SK-N-SH treated with all-trans-retinoic acid at 6 μM for 48 hours (cell line): ENCODE measurements at regions not wholly inside any gene's neighbourhood (a gene's known extent, or its start where the extent isn't known, plus 50 kb on each side); places are given as distances from the start of the nearest gene placed in this dataset.

Experiments
- RARB ChIP-seq: fragments of 250-450 bp; sonication (Bioruptor Pico); IDR thresholded peaks from 2 replicates; pipeline ENCODE4 v1.8.0; 2021; ENCODE audit warnings: mild to moderate bottlenecking, moderate library complexity
- SNAI2 ChIP-seq: fragments of 250-450 bp; sonication (Bioruptor Pico); IDR thresholded peaks from 2 replicates; pipeline ENCODE4 v1.5.0; 2020; ENCODE audit warnings: mild to moderate bottlenecking, moderate library complexity
- TOX ChIP-seq: fragments of 250-450 bp; sonication (Bioruptor Pico); IDR thresholded peaks from 2 replicates; pipeline ENCODE4 v1.8.0; 2021; ENCODE audit warnings: mild to moderate bottlenecking, moderate library complexity, borderline replicate concordance
- ZC3H10 ChIP-seq: fragments of 250-450 bp; sonication (Bioruptor Pico); IDR thresholded peaks from 2 replicates; pipeline ENCODE4 v1.5.1; 2021; ENCODE audit warnings: mild to moderate bottlenecking, moderate library complexity
- ZFP3 ChIP-seq: fragments of 250-450 bp; sonication (Bioruptor Pico); IDR thresholded peaks from 2 replicates; pipeline ENCODE4 v1.5.0; 2020; ENCODE audit warnings: mild to moderate bottlenecking, moderate library complexity
- TF ChIP-seq, protein P1 (sequence below): fragments of 250-450 bp; sonication (Bioruptor Pico); IDR thresholded peaks from 2 replicates; pipeline ENCODE4 v1.5.1; 2020; ENCODE audit warnings: low read depth, mild to moderate bottlenecking, moderate library complexity
- TF ChIP-seq, protein P2 (sequence below): fragments of 250-450 bp; sonication (Bioruptor Pico); IDR thresholded peaks from 2 replicates; pipeline ENCODE4 v1.5.0; 2020; ENCODE audit warnings: mild to moderate bottlenecking, moderate library complexity

DNA sequence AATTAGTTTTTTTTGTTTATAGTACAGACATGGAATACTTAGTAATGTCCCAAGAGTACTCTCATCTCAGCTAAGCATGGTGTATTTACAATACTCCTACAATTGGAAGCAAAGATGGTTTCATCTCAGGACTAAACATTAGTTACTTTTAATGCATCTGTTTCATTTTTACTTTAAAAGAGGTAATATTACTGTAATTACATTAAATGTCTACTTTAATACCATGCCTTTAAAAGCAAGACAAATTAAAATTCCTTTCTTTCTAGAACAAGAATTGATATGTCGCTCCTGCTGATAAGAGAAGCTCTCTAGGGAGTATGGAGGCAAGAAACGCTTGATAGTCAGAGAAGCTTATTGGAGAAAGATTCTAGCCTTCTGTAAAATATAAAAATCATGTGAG is 284.9 kb upstream of the ADAMTS5 start:
- TF ChIP-seq TOX (no peak), SNAI2 (CRISPR knock-in tag) (no peak), RARB (CRISPR knock-in tag) (no peak), ZC3H10 (CRISPR knock-in tag) (no peak), ZFP3 (no peak)
- TF ChIP-seq, protein P1, sequence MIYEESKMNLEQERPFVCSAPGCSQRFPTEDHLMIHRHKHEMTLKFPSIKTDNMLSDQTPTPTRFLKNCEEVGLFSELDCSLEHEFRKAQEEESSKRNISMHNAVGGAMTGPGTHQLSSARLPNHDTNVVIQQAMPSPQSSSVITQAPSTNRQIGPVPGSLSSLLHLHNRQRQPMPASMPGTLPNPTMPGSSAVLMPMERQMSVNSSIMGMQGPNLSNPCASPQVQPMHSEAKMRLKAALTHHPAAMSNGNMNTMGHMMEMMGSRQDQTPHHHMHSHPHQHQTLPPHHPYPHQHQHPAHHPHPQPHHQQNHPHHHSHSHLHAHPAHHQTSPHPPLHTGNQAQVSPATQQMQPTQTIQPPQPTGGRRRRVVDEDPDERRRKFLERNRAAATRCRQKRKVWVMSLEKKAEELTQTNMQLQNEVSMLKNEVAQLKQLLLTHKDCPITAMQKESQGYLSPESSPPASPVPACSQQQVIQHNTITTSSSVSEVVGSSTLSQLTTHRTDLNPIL (CRISPR knock-in tag), result no peak
- TF ChIP-seq, protein P2, sequence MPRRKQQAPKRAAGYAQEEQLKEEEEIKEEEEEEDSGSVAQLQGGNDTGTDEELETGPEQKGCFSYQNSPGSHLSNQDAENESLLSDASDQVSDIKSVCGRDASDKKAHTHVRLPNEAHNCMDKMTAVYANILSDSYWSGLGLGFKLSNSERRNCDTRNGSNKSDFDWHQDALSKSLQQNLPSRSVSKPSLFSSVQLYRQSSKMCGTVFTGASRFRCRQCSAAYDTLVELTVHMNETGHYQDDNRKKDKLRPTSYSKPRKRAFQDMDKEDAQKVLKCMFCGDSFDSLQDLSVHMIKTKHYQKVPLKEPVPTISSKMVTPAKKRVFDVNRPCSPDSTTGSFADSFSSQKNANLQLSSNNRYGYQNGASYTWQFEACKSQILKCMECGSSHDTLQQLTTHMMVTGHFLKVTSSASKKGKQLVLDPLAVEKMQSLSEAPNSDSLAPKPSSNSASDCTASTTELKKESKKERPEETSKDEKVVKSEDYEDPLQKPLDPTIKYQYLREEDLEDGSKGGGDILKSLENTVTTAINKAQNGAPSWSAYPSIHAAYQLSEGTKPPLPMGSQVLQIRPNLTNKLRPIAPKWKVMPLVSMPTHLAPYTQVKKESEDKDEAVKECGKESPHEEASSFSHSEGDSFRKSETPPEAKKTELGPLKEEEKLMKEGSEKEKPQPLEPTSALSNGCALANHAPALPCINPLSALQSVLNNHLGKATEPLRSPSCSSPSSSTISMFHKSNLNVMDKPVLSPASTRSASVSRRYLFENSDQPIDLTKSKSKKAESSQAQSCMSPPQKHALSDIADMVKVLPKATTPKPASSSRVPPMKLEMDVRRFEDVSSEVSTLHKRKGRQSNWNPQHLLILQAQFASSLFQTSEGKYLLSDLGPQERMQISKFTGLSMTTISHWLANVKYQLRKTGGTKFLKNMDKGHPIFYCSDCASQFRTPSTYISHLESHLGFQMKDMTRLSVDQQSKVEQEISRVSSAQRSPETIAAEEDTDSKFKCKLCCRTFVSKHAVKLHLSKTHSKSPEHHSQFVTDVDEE (CRISPR knock-in tag), result no peak
